Mesenchymal stem cell (in vitro differentiated cells and primary cell): ENCODE measurements at regions not wholly inside any gene's neighbourhood (a gene's known extent, or its start where the extent isn't known, plus 50 kb on each side); places are given as distances from the start of the nearest gene placed in this dataset.

Experiments
- DNase-seq: peaks from one replicate; pipeline ENCODE4 v3.0.0-alpha.2; 2013
- H2AFZ ChIP-seq: one replicate; pipeline ENCODE4 v1.6.1; 2013; ENCODE audit warnings: low read depth, mild to moderate bottlenecking, control low read depth, inconsistent platforms, low read length, moderate library complexity
- H2AK5ac ChIP-seq: 2 replicates; pipeline ENCODE4 v1.6.1; 2013; ENCODE audit warnings: low read length, moderate library complexity, mild to moderate bottlenecking, inconsistent platforms; ENCODE audit not compliant: severe bottlenecking
- H2BK120ac ChIP-seq: one replicate; pipeline ENCODE4 v1.6.1; 2013; ENCODE audit warnings: low read depth, mild to moderate bottlenecking, inconsistent platforms, low read length, moderate library complexity
- H2BK12ac ChIP-seq, 2 experiments: one replicate each; pipeline ENCODE4 v1.6.1; 2013; ENCODE audit warnings: inconsistent platforms in 2 of 2, low read length in 2 of 2, mild to moderate bottlenecking in 2 of 2, moderate library complexity in 2 of 2, control low read depth in 1 of 2
- H2BK15ac ChIP-seq: one replicate; pipeline ENCODE4 v1.6.1; 2013; ENCODE audit warnings: mild to moderate bottlenecking, low read depth, inconsistent platforms; ENCODE audit not compliant: poor library complexity, severe bottlenecking
- H2BK5ac ChIP-seq: 2 replicates; pipeline ENCODE4 v1.6.1; 2013; ENCODE audit warnings: low read depth, mild to moderate bottlenecking, low read length, control low read depth, inconsistent platforms; ENCODE audit not compliant: poor library complexity, severe bottlenecking
- H3K14ac ChIP-seq, 2 experiments: one replicate each; pipeline ENCODE4 v1.6.1; 2013; ENCODE audit warnings: inconsistent platforms in 2 of 2, low read length in 2 of 2, control low read depth in 1 of 2, mild to moderate bottlenecking in 1 of 2, moderate library complexity in 1 of 2
- H3K18ac ChIP-seq, 2 experiments: one replicate each; pipeline ENCODE4 v1.6.1; 2013; ENCODE audit warnings: inconsistent platforms in 2 of 2, low read length in 2 of 2, control low read depth in 1 of 2, low read depth in 1 of 2, mild to moderate bottlenecking in 1 of 2
- H3K23ac ChIP-seq, 2 experiments: one replicate each; pipeline ENCODE4 v1.6.1; 2013; ENCODE audit warnings: inconsistent platforms in 2 of 2, low read length in 2 of 2, mild to moderate bottlenecking in 2 of 2, moderate library complexity in 2 of 2, control low read depth in 1 of 2
- H3K27ac ChIP-seq: 2 replicates; pipeline ENCODE4 v1.5.1; 2013; ENCODE audit warnings: mild to moderate bottlenecking, moderate library complexity, low read length, control low read depth, inconsistent platforms; ENCODE audit not compliant: poor library complexity, severe bottlenecking
- H3K27me3 ChIP-seq, 2 experiments: 2 replicates each; pipeline versions ENCODE4 v1.6.1 to v1.7.0; 2013; ENCODE audit warnings: low read length in 2 of 2, mild to moderate bottlenecking in 2 of 2, moderate library complexity in 2 of 2, control low read depth in 1 of 2, inconsistent platforms in 1 of 2; ENCODE audit not compliant: control insufficient read depth in 1 of 2, insufficient read depth in 1 of 2
- H3K36me3 ChIP-seq, 2 experiments: 2 replicates each; pipeline versions ENCODE4 v1.6.1 to v1.7.0; 2013; ENCODE audit warnings: low read length in 2 of 2, control low read depth in 1 of 2, inconsistent platforms in 1 of 2, low read depth in 1 of 2, mild to moderate bottlenecking in 1 of 2; ENCODE audit not compliant: insufficient read depth in 2 of 2, control insufficient read depth in 1 of 2
- H3K4ac ChIP-seq, 2 experiments: one replicate each; pipeline ENCODE4 v1.6.1; 2013; ENCODE audit warnings: inconsistent platforms in 2 of 2, low read length in 2 of 2, mild to moderate bottlenecking in 2 of 2, moderate library complexity in 2 of 2, control low read depth in 1 of 2, low read depth in 1 of 2
- H3K4me1 ChIP-seq: 2 replicates; pipeline ENCODE4 v1.6.1; 2013; ENCODE audit warnings: low read depth, low read length, control low read depth; ENCODE audit not compliant: control insufficient read depth, insufficient read depth
- H3K4me2 ChIP-seq: 2 replicates; pipeline ENCODE4 v1.6.1; 2013; ENCODE audit warnings: low read length, mild to moderate bottlenecking, inconsistent platforms; ENCODE audit not compliant: poor library complexity, severe bottlenecking
- H3K4me3 ChIP-seq, 2 experiments: 2 replicates each; pipeline versions ENCODE4 v1.5.1 to v1.7.0; 2013; ENCODE audit warnings: low read length in 2 of 2, mild to moderate bottlenecking in 2 of 2, control low read depth in 1 of 2, low read depth in 1 of 2; ENCODE audit not compliant: insufficient read depth in 1 of 2
- H3K79me1 ChIP-seq: replicated peaks from 2 replicates; pipeline ENCODE4 v1.6.1; 2013; ENCODE audit warnings: mild to moderate bottlenecking, control low read depth, low read length, inconsistent platforms; ENCODE audit not compliant: poor library complexity, severe bottlenecking
- H3K9ac ChIP-seq: 2 replicates; pipeline ENCODE4 v1.7.0; 2013; ENCODE audit warnings: mild to moderate bottlenecking, low read length, moderate library complexity
- H3K9me3 ChIP-seq: 2 replicates; pipeline ENCODE4 v1.7.0; 2013; ENCODE audit warnings: mild to moderate bottlenecking, low read length; ENCODE audit not compliant: control insufficient read depth
- H4K8ac ChIP-seq: one replicate; pipeline ENCODE4 v1.6.1; 2013; ENCODE audit warnings: inconsistent platforms, mild to moderate bottlenecking, low read length, moderate library complexity
- H4K91ac ChIP-seq: one replicate; pipeline ENCODE4 v1.6.1; 2013; ENCODE audit warnings: mild to moderate bottlenecking, low read length, inconsistent platforms
- WGBS: methylation state at CpG from one replicate; pipeline ENCODE4 v1.1.7; 2013; ENCODE audit warnings: mixed read lengths; 5-methylcytosine and 5-hydroxymethylcytosine counted together

GRCh38 chr3:193833592-193833991 is 240.6 kb downstream of the OPA1 start:
- H3K79me1 ChIP-seq: no peaks in the 10 kb centered on the region
- no peak overlapping the region for H2BK12ac ChIP-seq
- no peak overlapping the region for H3K4ac ChIP-seq
- no peak overlapping the region for H2BK5ac ChIP-seq
- H3K18ac ChIP-seq: no peak overlapping the region
- H3K4me1 ChIP-seq: peaks cover 6% of the 10 kb centered on the region
- H4K91ac ChIP-seq: no peak overlapping the region
- no peaks in the 10 kb centered on the region for H3K36me3 ChIP-seq
- H3K4me3 ChIP-seq: no peak overlapping the region
- peaks cover 27 to 38% of the 10 kb centered on the region in 2 experiments for H3K27me3 ChIP-seq
- no peak overlapping the region for H2BK120ac ChIP-seq
- H2BK15ac ChIP-seq: no peak overlapping the region
- no peak overlapping the region for H4K8ac ChIP-seq
- no peak overlapping the region for H3K4me2 ChIP-seq
- H3K9ac ChIP-seq: no peak overlapping the region
- no peak overlapping the region for H2AFZ ChIP-seq
- H3K27ac ChIP-seq: no peak overlapping the region
- no peaks in the 10 kb centered on the region for H3K9me3 ChIP-seq
- H3K14ac ChIP-seq: no peak overlapping the region
- no peak for DNase-seq
- no peak overlapping the region for H3K23ac ChIP-seq
- no peak overlapping the region for H2AK5ac ChIP-seq
- WGBS: 98% methylated on average over 11 of the region's 11 CpGs

GRCh38 chr3:193835414-193835813 is 242.4 kb downstream of the OPA1 start:
- Histone ChIP-seq H3K27me3 (peaks cover 29 to 38% of the 10 kb centered on the region in 2 experiments), H3K4me1 (no peaks in the 10 kb centered on the region)
- no peak for DNase-seq

GRCh38 chr3:193836511-193836910 is 243.5 kb downstream of the OPA1 start:
- H3K79me1 ChIP-seq: no peaks in the 10 kb centered on the region
- no peak overlapping the region for H2BK5ac ChIP-seq
- no peak overlapping the region for H2BK12ac ChIP-seq
- no peaks in the 10 kb centered on the region for H3K4me1 ChIP-seq
- no peak overlapping the region for H3K9ac ChIP-seq
- H2AK5ac ChIP-seq: no peak overlapping the region
- H2BK15ac ChIP-seq: no peak overlapping the region
- no peak overlapping the region for H3K4ac ChIP-seq
- no peak overlapping the region for H3K18ac ChIP-seq
- no peak overlapping the region for H2BK120ac ChIP-seq
- no peak overlapping the region for H3K4me3 ChIP-seq
- no peak overlapping the region for H3K23ac ChIP-seq
- H3K36me3 ChIP-seq: no peaks in the 10 kb centered on the region
- no peak overlapping the region for H4K91ac ChIP-seq
- H4K8ac ChIP-seq: no peak overlapping the region
- no peaks in the 10 kb centered on the region for H3K9me3 ChIP-seq
- H2AFZ ChIP-seq: no peak overlapping the region
- H3K27ac ChIP-seq: no peak overlapping the region
- WGBS: 89% methylated on average over 1 of the region's 2 CpGs
- DNase-seq: no peak
- no peak overlapping the region for H3K14ac ChIP-seq
- H3K4me2 ChIP-seq: no peak overlapping the region
- H3K27me3 ChIP-seq: peaks cover 35 to 38% of the 10 kb centered on the region in 2 experiments

More at GRCh38 chr3:193835414-193835813, 242.4 kb downstream of the OPA1 start:
- WGBS: 98% methylated on average over 5 of the region's 6 CpGs
- H2BK120ac ChIP-seq: no peak overlapping the region
- H3K14ac ChIP-seq: no peak overlapping the region
- no peak overlapping the region for H3K4ac ChIP-seq
- H3K4me3 ChIP-seq: no peak overlapping the region
- H2AFZ ChIP-seq: no peak overlapping the region
- H4K8ac ChIP-seq: no peak overlapping the region
- H2AK5ac ChIP-seq: no peak overlapping the region
- no peak overlapping the region for H2BK5ac ChIP-seq
- H2BK15ac ChIP-seq: no peak overlapping the region
- H3K36me3 ChIP-seq: no peaks in the 10 kb centered on the region
- no peak overlapping the region for H3K23ac ChIP-seq
- no peak overlapping the region for H3K4me2 ChIP-seq
- no peaks in the 10 kb centered on the region for H3K79me1 ChIP-seq
- no peaks in the 10 kb centered on the region for H3K9me3 ChIP-seq
- no peak overlapping the region for H2BK12ac ChIP-seq
- H4K91ac ChIP-seq: no peak overlapping the region
- no peak overlapping the region for H3K9ac ChIP-seq
- H3K27ac ChIP-seq: no peak overlapping the region
- H3K18ac ChIP-seq: no peak overlapping the region

GRCh38 chr3:193836918-193837317 is 243.9 kb downstream of the OPA1 start:
- Histone ChIP-seq H3K4me1 (no peaks in the 10 kb centered on the region), H2AK5ac (no peak overlapping the region), H4K91ac (no peak overlapping the region), H3K27me3 (peaks cover 38 to 39% of the 10 kb centered on the region in 2 experiments), H3K27ac (no peak overlapping the region), H2BK120ac (no peak overlapping the region), H3K79me1 (no peaks in the 10 kb centered on the region), H3K4me2 (no peak overlapping the region), H2BK15ac (no peak overlapping the region), H3K4me3 (no peak overlapping the region), H2AFZ (no peak overlapping the region), H3K9me3 (no peaks in the 10 kb centered on the region), H3K14ac (no peak overlapping the region), H3K18ac (no peak overlapping the region), H2BK5ac (no peak overlapping the region), H3K23ac (no peak overlapping the region), H4K8ac (no peak overlapping the region), H3K36me3 (no peaks in the 10 kb centered on the region), H3K9ac (no peak overlapping the region), H2BK12ac (no peak overlapping the region), H3K4ac (no peak overlapping the region)
- DNase-seq: no peak
- WGBS: 79% methylated on average over 7 of the region's 7 CpGs
